Peyer's patch (tissue), 4 donors: ENCODE measurements at regions not wholly inside any gene's neighbourhood (a gene's known extent, or its start where the extent isn't known, plus 50 kb on each side); places are given as distances from the start of the nearest gene placed in this dataset.

ENCODE experiments used
- CTCF ChIP-seq, 6 experiments: fragments of 450-650 bp in 4 of 6; fragments of 200-600 bp in 2 of 6; sonication (generic) in 1 of 6; IDR thresholded peaks; one replicate each; pipeline ENCODE4 v1.5.1; 2017 to 2019; ENCODE audit warnings: antibody characterized with exemption in 6 of 6, mild to moderate bottlenecking in 3 of 6, moderate library complexity in 1 of 6
- POLR2A ChIP-seq, 2 donors: fragments of 450-650 bp; IDR thresholded peaks; one replicate each; pipeline ENCODE4 v1.5.1; 2017; ENCODE audit warnings: antibody characterized with exemption in 2 of 2, mild to moderate bottlenecking in 2 of 2, moderate library complexity in 2 of 2

GRCh38 chr20:39150501-39150900, 188.4 kb downstream of the DHX35 start:
- no peak for TF ChIP-seq CTCF (IDR thresholded peaks at IDR 0.05)
- no peak for TF ChIP-seq POLR2A (IDR thresholded peaks at IDR 0.05)
